GM11168 (cell line): ENCODE measurements at regions not wholly inside any gene's neighbourhood (a gene's known extent, or its start where the extent isn't known, plus 50 kb on each side); places are given as distances from the start of the nearest gene placed in this dataset.

Source experiments
- in situ Hi-C: fragments of 300-500 bp; cut with MboI; formaldehyde crosslinking; loops from one replicate; pipeline ENCODE4 v1.12.0; 2022; ENCODE audit warnings: low sequenced_read_pairs; ENCODE audit not compliant: unreplicated experiment

GRCh38 chr20:43248341-43248740 is 58.6 kb upstream of the PTPRT start:
- in situ Hi-C loops = no loop called here

GRCh38 chr20:43247361-43247760 is 57.7 kb upstream of the PTPRT start:
- in situ Hi-C loops = no loop called here

GRCh38 chr20:43244647-43245046 is 54.9 kb upstream of the PTPRT start:
- in situ Hi-C loops = no loop called here

GRCh38 chr20:43243672-43244269 is 54.1 kb upstream of the PTPRT start:
- in situ Hi-C loops = no loop called here

- in situ Hi-C loops = no loop called here
Observed at GRCh38 chr20:43241057-43241702, 51.5 kb upstream of the PTPRT start.
